ENCODE measurements at regions not wholly inside any gene's neighbourhood (a gene's known extent, or its start where the extent isn't known, plus 50 kb on each side); places are given as distances from the start of the nearest gene placed in this dataset.

DNA sequence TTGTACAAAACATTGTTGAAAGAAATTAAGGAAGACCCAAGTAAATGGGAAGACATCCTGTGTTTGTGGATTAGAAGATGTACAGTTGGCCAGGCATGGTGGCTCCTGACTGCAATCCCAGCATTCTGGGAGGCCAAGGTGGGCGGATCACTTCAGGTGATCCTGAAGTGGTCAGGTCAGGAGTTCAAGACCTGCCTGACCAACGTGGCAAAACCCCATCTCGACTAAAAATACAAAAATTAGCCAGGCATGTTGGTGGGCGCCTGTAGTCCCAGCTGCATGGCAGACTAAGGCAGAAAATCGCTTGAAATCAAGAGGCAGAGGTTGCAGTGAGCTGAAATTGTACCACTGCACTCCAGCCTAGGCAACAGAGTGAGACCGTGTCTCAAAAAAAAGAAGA is 62.0 kb upstream of the SEPTIN5 start:
- no peak for DNase-seq (ENCODE audit: low read depth)
- no peak overlapping the region for H3K4me3 ChIP-seq (ENCODE audit: low read length)
- TF ChIP-seq, protein P1, sequence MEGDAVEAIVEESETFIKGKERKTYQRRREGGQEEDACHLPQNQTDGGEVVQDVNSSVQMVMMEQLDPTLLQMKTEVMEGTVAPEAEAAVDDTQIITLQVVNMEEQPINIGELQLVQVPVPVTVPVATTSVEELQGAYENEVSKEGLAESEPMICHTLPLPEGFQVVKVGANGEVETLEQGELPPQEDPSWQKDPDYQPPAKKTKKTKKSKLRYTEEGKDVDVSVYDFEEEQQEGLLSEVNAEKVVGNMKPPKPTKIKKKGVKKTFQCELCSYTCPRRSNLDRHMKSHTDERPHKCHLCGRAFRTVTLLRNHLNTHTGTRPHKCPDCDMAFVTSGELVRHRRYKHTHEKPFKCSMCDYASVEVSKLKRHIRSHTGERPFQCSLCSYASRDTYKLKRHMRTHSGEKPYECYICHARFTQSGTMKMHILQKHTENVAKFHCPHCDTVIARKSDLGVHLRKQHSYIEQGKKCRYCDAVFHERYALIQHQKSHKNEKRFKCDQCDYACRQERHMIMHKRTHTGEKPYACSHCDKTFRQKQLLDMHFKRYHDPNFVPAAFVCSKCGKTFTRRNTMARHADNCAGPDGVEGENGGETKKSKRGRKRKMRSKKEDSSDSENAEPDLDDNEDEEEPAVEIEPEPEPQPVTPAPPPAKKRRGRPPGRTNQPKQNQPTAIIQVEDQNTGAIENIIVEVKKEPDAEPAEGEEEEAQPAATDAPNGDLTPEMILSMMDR (IDR thresholded peaks at IDR 0.05; ENCODE audit: insufficient read depth, low read depth, low read length, missing control alignments), result no peak

DNA sequence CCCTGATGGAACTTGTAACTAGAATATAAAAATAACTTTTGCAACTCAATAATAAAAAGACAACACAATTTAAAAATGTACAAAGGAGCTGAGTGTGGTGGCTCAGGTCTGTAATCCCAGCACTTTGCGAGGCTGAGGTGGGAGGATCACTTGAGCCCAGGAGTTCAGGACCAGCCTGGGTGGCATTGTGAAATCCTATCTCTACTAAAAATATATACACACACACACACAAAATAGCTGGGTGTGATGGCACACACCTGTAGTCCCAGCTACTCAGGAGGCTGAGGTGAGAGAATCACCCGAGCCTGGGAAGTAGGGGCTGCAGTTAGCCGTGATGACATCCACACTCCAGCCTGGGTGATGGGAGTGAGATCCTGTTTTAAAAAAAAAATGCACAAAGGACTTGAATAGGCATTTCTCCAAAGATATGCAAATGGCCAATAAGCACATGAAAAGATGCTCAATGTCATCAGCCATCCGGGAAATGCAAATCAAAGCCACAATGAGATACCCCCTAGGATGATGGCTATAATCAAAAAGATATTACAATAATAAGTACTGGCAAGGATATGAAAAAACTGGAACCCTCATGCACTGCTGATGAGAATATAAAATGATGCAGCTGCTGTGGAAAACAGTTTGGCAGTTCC is 59.8 kb upstream of the SEPTIN5 start:
- no peak for DNase-seq (ENCODE audit: low read depth)
- H3K4me3 ChIP-seq (ENCODE audit: low read length), result no peak overlapping the region
- TF ChIP-seq, protein P1 (IDR thresholded peaks at IDR 0.05; ENCODE audit: insufficient read depth, low read depth, low read length, missing control alignments), result no peak

DNA sequence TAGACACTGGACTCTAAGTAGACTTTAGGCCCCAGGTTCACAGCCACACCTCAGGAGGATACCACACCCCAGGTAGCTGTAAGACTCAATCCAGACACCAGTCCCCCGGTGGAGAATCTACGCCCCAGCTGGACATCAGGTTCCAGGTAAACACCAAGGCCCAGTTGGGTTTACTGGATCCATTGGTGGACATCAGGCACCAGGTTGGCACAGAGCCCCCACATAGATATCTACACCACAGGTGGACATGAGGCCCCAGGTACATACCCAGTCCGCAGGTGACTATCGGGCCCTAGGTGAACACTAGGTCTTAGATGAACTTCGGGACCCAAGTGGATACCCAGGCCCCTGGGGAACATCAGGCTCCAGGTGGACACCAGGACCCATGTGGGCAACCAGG is 58.9 kb upstream of the SEPTIN5 start:
- no peak overlapping the region for H3K4me3 ChIP-seq (ENCODE audit: low read length)
- no peak for DNase-seq (ENCODE audit: low read depth)
- TF ChIP-seq, protein P1 (IDR thresholded peaks at IDR 0.05; ENCODE audit: insufficient read depth, low read depth, low read length, missing control alignments), result no peak

DNA sequence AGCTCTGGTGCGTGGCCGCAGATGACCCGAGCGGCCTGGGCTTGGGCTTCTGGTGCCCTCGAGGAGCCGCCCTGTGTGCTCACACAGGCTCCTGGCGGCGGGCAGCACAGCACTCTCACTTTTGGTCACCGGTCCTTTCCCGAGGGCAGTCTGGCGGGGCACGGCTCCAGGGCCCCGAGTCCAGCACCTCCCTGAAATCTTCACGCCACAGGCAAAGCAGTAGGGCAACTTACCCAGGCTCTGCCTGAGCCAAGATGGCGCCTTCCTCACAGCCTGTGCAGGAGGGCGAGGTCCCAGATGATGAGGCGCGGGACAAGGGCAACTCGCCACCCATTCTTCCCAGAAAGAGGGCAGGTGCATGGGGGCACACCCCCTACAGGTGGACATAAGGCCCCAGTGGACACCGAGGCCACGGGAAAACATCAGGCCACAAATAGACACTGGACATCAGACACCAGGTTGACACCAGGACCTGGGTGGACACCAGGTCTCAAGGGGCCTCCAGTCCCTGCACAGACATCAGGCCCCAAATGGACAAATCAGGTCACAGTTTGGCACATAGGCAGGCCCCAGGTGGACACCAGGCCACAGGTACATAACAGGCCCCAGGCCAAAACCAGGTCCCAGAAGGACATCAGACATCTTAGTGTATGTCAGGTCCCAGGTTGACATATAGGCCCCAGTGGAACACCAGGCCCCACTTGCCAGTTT is 57.6 kb upstream of the SEPTIN5 start:
- no peak overlapping the region for H3K4me3 ChIP-seq (ENCODE audit: low read length)
- TF ChIP-seq, protein P1 (IDR thresholded peaks at IDR 0.05; ENCODE audit: insufficient read depth, low read depth, low read length, missing control alignments), result no peak
- no peak for DNase-seq (ENCODE audit: low read depth)

DNA sequence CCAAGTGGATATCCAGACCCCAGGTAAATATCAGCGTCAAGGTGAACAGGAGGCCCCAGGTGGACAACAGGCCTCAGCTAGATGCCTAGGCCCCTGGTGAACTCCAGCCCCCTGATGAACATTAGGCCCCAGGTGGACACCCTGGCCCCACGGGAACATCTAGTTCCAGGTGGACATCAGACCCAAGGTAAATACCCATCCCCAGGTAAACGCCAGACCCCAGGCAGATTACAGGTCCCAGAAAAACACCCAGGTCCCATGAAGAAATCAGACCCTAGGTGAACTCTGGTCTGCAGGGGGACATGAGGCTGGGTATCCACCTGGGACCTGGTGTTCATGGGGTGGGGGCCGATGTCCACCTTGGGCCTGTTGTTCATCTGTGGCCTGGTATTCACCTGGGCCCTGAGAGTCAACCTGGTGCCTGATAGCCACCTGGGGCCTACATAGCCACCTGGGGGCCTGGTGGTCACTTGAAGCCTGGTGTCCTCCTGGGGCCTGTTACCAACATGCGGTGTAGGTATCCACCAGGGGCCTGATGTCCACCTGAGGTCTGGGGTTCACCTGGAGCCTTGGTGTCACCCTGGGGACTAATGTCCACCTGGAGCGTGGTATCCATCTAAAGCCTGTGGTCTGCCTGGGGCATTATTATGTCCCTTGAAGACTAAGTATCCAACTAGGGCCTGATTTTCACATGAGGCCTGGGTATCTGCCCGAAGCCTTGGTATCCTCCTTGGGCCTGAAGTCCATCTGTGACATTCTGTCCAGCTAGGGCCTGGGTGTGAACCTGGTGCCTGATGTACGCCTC is 56.8 kb upstream of the SEPTIN5 start:
- TF ChIP-seq, protein P1 (IDR thresholded peaks at IDR 0.05; ENCODE audit: insufficient read depth, low read depth, low read length, missing control alignments), result no peak

DNA sequence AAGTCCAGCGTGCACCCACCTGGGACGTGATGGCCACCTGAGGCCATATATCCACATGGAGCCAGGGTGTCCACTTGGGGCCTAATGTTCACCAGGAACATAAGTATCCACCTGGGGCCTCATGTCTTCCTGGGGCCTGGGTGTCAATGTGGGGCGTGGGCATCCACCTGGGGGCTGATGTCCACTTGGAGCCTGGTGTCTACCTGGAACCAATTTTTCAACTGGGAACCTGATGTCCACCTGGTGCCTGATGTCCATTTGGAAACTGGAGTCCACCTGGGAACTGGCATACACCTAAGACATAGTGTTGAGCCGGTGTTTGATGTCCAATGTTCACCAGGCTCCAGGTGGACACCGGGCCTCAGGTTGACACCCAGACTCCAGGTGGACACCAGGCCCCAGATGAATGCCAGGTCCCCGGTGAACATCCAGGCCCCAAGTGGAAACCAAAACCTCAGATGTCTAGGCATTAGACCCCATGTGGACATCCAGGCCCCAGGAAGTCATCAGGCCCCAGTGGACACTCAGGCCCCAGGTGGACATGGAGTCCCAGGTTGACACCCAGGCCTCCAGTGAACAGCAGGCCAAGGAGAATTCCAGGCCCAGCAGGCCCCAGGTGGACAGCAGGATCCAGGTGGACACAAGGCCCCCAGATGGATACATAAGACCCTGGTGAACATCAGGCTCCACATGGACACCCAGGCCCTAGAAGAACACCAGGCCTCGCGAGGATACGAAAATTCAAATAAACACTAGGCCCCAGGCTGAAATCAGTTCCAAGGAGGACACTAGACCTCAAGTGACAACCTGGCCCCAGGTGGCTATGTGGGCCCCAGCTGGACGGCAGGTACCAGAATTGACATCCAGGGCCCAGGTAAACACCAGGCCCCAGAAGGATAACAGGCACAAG is 56.0 kb upstream of the SEPTIN5 start:
- H3K4me3 ChIP-seq (ENCODE audit: low read length), result no peak overlapping the region
- TF ChIP-seq, protein P1 (IDR thresholded peaks at IDR 0.05; ENCODE audit: insufficient read depth, low read depth, low read length, missing control alignments), result no peak
- no peak for DNase-seq (ENCODE audit: low read depth)

More for the DNA sequence above, 56.8 kb upstream of the SEPTIN5 start:
- no peak overlapping the region for H3K4me3 ChIP-seq (ENCODE audit: low read length)
- no peak for DNase-seq (ENCODE audit: low read depth)
